ENCODE measurements at regions not wholly inside any gene's neighbourhood (a gene's known extent, or its start where the extent isn't known, plus 50 kb on each side); places are given as distances from the start of the nearest gene placed in this dataset.

GRCh38 chr7:136549756-136550155 is 318.7 kb upstream of the CHRM2 start:
- POLR2A ChIA-PET (ENCODE audit: unreplicated experiment), result no interaction called here
- Histone ChIP-seq H2AFZ (ENCODE audit: low read length) (no peak overlapping the region), H3K79me2 (ENCODE audit: low read length) (no peaks in the 10 kb centered on the region), H3K4me2 (ENCODE audit: low read length) (no peak overlapping the region), H4K20me1 (ENCODE audit: low read length) (no peaks in the 10 kb centered on the region), H3F3A (ENCODE audit: low read length, unreplicated experiment) (no peaks in the 10 kb centered on the region), H3K36me3 (ENCODE audit: low read depth, low read length) (no peaks in the 10 kb centered on the region), H3K9ac (ENCODE audit: low read length) (no peak overlapping the region), H3K9me3 (ENCODE audit: low read length) (no peaks in the 10 kb centered on the region), H3K27me3 (ENCODE audit: low read length) (no peaks in the 10 kb centered on the region), H3K27ac (ENCODE audit: low read length) (no peak overlapping the region), H3K4me3 (ENCODE audit: low read length) (no peak overlapping the region), H3K9me2 (replicated peaks; ENCODE audit: low read length) (no peaks in the 10 kb centered on the region), H3K4me1 (ENCODE audit: insufficient read depth, low read length) (no peaks in the 10 kb centered on the region)
- BruUV-seq (replicated peaks), result no TSS peak
- intact Hi-C loops (cut with micrococcal nuclease), result no loop called here
- no peak for DNase-seq
- ATAC-seq, result no peak
- TF ChIP-seq EZH2phosphoT487 (IDR thresholded peaks at IDR 0.05; ENCODE audit: borderline replicate concordance, low read length) (no peak), EZH2 (IDR thresholded peaks at IDR 0.05; ENCODE audit: low read length, unreplicated experiment) (no peak), CTCF (conservative IDR thresholded peaks at IDR 0.05; ENCODE audit: low read depth, low read length) (no peak)
- CTCF ChIA-PET, result no interaction called here

- Histone ChIP-seq H3K79me2 (ENCODE audit: low read length) (no peaks in the 10 kb centered on the region), H3F3A (ENCODE audit: low read length, unreplicated experiment) (no peaks in the 10 kb centered on the region), H3K4me2 (ENCODE audit: low read length) (no peak overlapping the region), H3K9ac (ENCODE audit: low read length) (no peak overlapping the region), H3K4me3 (ENCODE audit: low read length) (no peak overlapping the region), H3K27ac (ENCODE audit: low read length) (no peak overlapping the region), H3K9me3 (ENCODE audit: low read length) (no peaks in the 10 kb centered on the region), H4K20me1 (ENCODE audit: low read length) (no peaks in the 10 kb centered on the region), H2AFZ (ENCODE audit: low read length) (no peak overlapping the region), H3K27me3 (ENCODE audit: low read length) (no peaks in the 10 kb centered on the region), H3K36me3 (ENCODE audit: low read depth, low read length) (no peaks in the 10 kb centered on the region), H3K4me1 (ENCODE audit: insufficient read depth, low read length) (no peaks in the 10 kb centered on the region), H3K9me2 (replicated peaks; ENCODE audit: low read length) (no peaks in the 10 kb centered on the region)
- ChIA-PET POLR2A (ENCODE audit: unreplicated experiment) (no interaction called here), CTCF (no interaction called here)
- ATAC-seq (no peak), DNase-seq (no peak)
- TF ChIP-seq EZH2 (IDR thresholded peaks at IDR 0.05; ENCODE audit: low read length, unreplicated experiment), result no peak
- TF ChIP-seq CTCF (conservative IDR thresholded peaks at IDR 0.05; ENCODE audit: low read depth, low read length), result no peak
- no peak for TF ChIP-seq EZH2phosphoT487 (IDR thresholded peaks at IDR 0.05; ENCODE audit: borderline replicate concordance, low read length)
- intact Hi-C loops (cut with micrococcal nuclease), result no loop called here
- no TSS peak for BruUV-seq (replicated peaks)
These were observed 334.7 kb upstream of the CHRM2 start for GRCh38 chr7:136533732-136534131.

- POLR2A ChIA-PET (ENCODE audit: unreplicated experiment), result no interaction called here
- Histone ChIP-seq H3K9ac (ENCODE audit: low read length) (no peak overlapping the region), H3K36me3 (ENCODE audit: low read depth, low read length) (no peaks in the 10 kb centered on the region), H3K9me3 (ENCODE audit: low read length) (no peaks in the 10 kb centered on the region), H3K4me3 (ENCODE audit: low read length) (no peak overlapping the region), H3K79me2 (ENCODE audit: low read length) (no peaks in the 10 kb centered on the region), H3F3A (ENCODE audit: low read length, unreplicated experiment) (no peaks in the 10 kb centered on the region), H2AFZ (ENCODE audit: low read length) (no peak overlapping the region), H3K27ac (ENCODE audit: low read length) (no peak overlapping the region), H3K4me1 (ENCODE audit: insufficient read depth, low read length) (no peaks in the 10 kb centered on the region), H4K20me1 (ENCODE audit: low read length) (no peaks in the 10 kb centered on the region), H3K27me3 (ENCODE audit: low read length) (no peaks in the 10 kb centered on the region), H3K9me2 (replicated peaks; ENCODE audit: low read length) (no peaks in the 10 kb centered on the region), H3K4me2 (ENCODE audit: low read length) (no peak overlapping the region)
- CTCF ChIA-PET, result no interaction called here
- intact Hi-C loops (cut with micrococcal nuclease), result no loop called here
- TF ChIP-seq CTCF (conservative IDR thresholded peaks at IDR 0.05; ENCODE audit: low read depth, low read length), result no peak
- no peak for TF ChIP-seq EZH2 (IDR thresholded peaks at IDR 0.05; ENCODE audit: low read length, unreplicated experiment)
- TF ChIP-seq EZH2phosphoT487 (IDR thresholded peaks at IDR 0.05; ENCODE audit: borderline replicate concordance, low read length), result no peak
- ATAC-seq (no peak), DNase-seq (no peak)
- no TSS peak for BruUV-seq (replicated peaks)
These were observed 337.6 kb upstream of the CHRM2 start for GRCh38 chr7:136530831-136531230.
